MM.1S (cell line): ENCODE measurements at regions not wholly inside any gene's neighbourhood (a gene's known extent, or its start where the extent isn't known, plus 50 kb on each side); places are given as distances from the start of the nearest gene placed in this dataset.

Source experiments
- DNase-seq: peaks from one replicate; pipeline ENCODE4 v3.0.0-alpha.2; 2015
- H2AFZ ChIP-seq: fragments of 300-600 bp; sonication (generic); 2 replicates; pipeline ENCODE4 v1.6.0; 2016; ENCODE audit warnings: antibody characterized with exemption, low read length
- H3F3A ChIP-seq: fragments of 300-600 bp; sonication (generic); 2 replicates; pipeline ENCODE4 v1.6.1; 2016; ENCODE audit warnings: mild to moderate bottlenecking, antibody characterized with exemption, low read length, moderate library complexity, mixed read lengths; ENCODE audit not compliant: insufficient read depth
- H3K27ac ChIP-seq: fragments of 300-600 bp; sonication (generic); 2 replicates; pipeline ENCODE4 v1.5.1; 2016; ENCODE audit warnings: mild to moderate bottlenecking, low read length
- H3K27me3 ChIP-seq: fragments of 300-600 bp; sonication (generic); replicated peaks from 2 replicates; pipeline ENCODE4 v1.6.0; 2016; ENCODE audit warnings: low read length; ENCODE audit not compliant: insufficient read depth
- H3K36me3 ChIP-seq: fragments of 300-600 bp; sonication (generic); replicated peaks from 2 replicates; pipeline ENCODE4 v1.6.1; 2016; ENCODE audit warnings: mild to moderate bottlenecking, low read length, mixed read lengths; ENCODE audit not compliant: insufficient read depth
- H3K4me1 ChIP-seq: fragments of 300-600 bp; sonication (generic); 2 replicates; pipeline ENCODE4 v1.6.1; 2016; ENCODE audit warnings: low read length, mixed read lengths
- H3K4me2 ChIP-seq: fragments of 300-600 bp; sonication (generic); 2 replicates; pipeline ENCODE4 v1.6.0; 2016; ENCODE audit warnings: low read depth, low read length
- H3K4me3 ChIP-seq: fragments of 300-600 bp; sonication (generic); 2 replicates; pipeline ENCODE4 v1.5.1; 2016; ENCODE audit warnings: low read length, mixed read lengths
- H3K79me2 ChIP-seq: fragments of 300-600 bp; sonication (generic); 2 replicates; pipeline ENCODE4 v1.6.1; 2016; ENCODE audit warnings: mixed run types, low read length, mixed read lengths
- H3K9ac ChIP-seq: fragments of 300-600 bp; sonication (generic); 2 replicates; pipeline ENCODE4 v1.6.1; 2016; ENCODE audit warnings: low read length, mixed read lengths
- H3K9me2 ChIP-seq: fragments of 300-600 bp; sonication (generic); replicated peaks from 2 replicates; pipeline ENCODE4 v1.6.1; 2016; ENCODE audit warnings: mild to moderate bottlenecking, low read length, mixed read lengths; ENCODE audit not compliant: insufficient read depth
- H3K9me3 ChIP-seq: fragments of 300-600 bp; sonication (generic); replicated peaks from 2 replicates; pipeline ENCODE4 v1.6.1; 2016; ENCODE audit warnings: mild to moderate bottlenecking, low read length, mixed read lengths; ENCODE audit not compliant: insufficient read depth
- H4K20me1 ChIP-seq: fragments of 300-600 bp; sonication (generic); 2 replicates; pipeline ENCODE4 v1.6.1; 2016; ENCODE audit warnings: mild to moderate bottlenecking, low read length, moderate library complexity, mixed read lengths; ENCODE audit not compliant: insufficient read depth
- EZH2 ChIP-seq: fragments of 300-600 bp; sonication (generic); optimal IDR thresholded peaks from 2 replicates; pipeline ENCODE3; 2017; ENCODE audit warnings: low read depth, mild to moderate bottlenecking, antibody characterized with exemption, low read length, mixed read lengths
- EZH2phosphoT487 ChIP-seq: fragments of 300-600 bp; sonication (generic); IDR thresholded peaks from 2 replicates; pipeline ENCODE4 v1.6.1; 2018; ENCODE audit warnings: antibody characterized with exemption, low read length
- TF ChIP-seq, protein P1 (sequence below): fragments of 300-600 bp; sonication (generic); IDR thresholded peaks from 2 replicates; pipeline ENCODE4 v1.5.1; 2016; ENCODE audit warnings: antibody characterized with exemption, low read length, mixed read lengths

DNA sequence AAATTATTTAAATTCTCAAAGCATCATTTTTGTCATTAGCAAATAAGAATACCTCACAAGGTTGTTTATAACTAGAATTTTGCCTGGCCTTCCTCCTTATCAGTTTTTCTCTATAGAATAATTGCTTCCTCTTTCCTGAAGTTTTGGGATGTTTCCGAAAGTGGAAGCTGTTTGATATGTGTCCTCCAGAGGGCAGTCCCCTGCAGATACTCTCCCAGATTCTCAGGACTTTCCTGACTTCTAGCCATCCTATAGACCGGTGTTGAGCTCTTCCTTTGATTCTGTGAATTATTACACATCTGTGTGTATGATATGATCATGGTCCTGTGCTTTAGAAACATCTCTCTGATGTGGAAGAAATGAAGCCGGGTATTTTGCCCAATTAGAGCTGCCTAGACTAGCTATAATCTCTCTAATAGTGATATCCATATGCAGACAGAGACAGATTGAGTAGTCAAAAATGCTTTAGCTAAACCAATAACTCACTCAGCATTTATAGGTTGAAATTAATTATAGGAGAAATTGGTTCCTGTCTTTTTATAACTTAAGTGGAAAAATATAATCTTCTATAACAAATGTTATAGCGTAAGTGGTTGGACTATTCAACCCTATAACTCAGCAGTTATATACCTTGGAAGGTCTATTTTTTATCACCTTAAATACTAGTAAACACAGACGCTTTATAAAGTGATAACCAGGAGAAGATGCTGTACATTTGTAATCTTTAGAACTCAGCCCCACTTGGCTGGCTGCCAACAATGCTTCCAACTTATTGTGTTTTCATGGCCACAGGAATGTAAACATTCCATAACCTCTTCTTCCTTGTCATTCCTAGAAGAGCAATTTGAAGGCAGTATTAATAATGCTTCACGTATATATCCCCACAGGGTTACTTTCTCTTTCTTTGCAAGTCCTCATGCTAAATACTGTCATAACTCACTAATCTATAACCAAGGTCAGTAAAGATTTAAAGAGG is 201.0 kb upstream of the RXFP2 start:
- Histone ChIP-seq H3K9me3 (no peaks in the 10 kb centered on the region), H3K27me3 (no peaks in the 10 kb centered on the region), H3K9ac (no peak overlapping the region), H4K20me1 (no peaks in the 10 kb centered on the region), H3F3A (no peaks in the 10 kb centered on the region), H3K79me2 (no peaks in the 10 kb centered on the region), H3K9me2 (no peaks in the 10 kb centered on the region), H2AFZ (no peak overlapping the region), H3K4me2 (no peak overlapping the region), H3K27ac (no peak overlapping the region), H3K36me3 (no peaks in the 10 kb centered on the region), H3K4me3 (no peak overlapping the region), H3K4me1 (no peaks in the 10 kb centered on the region)
- no peak for DNase-seq
- TF ChIP-seq EZH2 (no peak), EZH2phosphoT487 (no peak)
- TF ChIP-seq, protein P1, sequence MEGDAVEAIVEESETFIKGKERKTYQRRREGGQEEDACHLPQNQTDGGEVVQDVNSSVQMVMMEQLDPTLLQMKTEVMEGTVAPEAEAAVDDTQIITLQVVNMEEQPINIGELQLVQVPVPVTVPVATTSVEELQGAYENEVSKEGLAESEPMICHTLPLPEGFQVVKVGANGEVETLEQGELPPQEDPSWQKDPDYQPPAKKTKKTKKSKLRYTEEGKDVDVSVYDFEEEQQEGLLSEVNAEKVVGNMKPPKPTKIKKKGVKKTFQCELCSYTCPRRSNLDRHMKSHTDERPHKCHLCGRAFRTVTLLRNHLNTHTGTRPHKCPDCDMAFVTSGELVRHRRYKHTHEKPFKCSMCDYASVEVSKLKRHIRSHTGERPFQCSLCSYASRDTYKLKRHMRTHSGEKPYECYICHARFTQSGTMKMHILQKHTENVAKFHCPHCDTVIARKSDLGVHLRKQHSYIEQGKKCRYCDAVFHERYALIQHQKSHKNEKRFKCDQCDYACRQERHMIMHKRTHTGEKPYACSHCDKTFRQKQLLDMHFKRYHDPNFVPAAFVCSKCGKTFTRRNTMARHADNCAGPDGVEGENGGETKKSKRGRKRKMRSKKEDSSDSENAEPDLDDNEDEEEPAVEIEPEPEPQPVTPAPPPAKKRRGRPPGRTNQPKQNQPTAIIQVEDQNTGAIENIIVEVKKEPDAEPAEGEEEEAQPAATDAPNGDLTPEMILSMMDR, result no peak

DNA sequence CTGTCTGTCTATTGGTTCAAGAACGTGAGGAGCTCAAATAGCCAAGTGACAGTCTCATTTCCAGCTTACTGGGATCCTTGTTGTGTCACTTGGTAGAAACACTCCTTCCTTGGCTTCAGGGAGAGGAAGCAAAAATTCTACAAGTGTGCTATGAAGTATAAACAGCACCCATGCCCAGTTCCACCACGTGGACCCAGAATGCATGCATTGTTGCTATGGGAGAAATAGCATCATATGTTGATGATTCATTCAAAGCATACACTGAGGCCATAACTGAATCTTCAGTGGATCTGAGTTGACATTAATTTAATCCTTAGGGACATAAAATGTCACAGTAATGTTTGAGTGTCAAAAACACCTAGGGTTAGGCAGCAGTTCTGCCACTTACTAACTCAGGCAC is 199.0 kb upstream of the RXFP2 start:
- Histone ChIP-seq H2AFZ (no peak overlapping the region), H3K36me3 (no peaks in the 10 kb centered on the region), H3K9me3 (no peaks in the 10 kb centered on the region), H3K27me3 (no peaks in the 10 kb centered on the region), H4K20me1 (no peaks in the 10 kb centered on the region), H3K9me2 (no peaks in the 10 kb centered on the region), H3K4me3 (no peak overlapping the region), H3F3A (no peaks in the 10 kb centered on the region), H3K9ac (no peak overlapping the region), H3K4me1 (no peaks in the 10 kb centered on the region), H3K79me2 (no peaks in the 10 kb centered on the region), H3K27ac (no peak overlapping the region), H3K4me2 (no peak overlapping the region)
- no peak for TF ChIP-seq EZH2phosphoT487
- TF ChIP-seq, protein P1, result no peak
- TF ChIP-seq EZH2, result no peak
- DNase-seq, result no peak

DNA sequence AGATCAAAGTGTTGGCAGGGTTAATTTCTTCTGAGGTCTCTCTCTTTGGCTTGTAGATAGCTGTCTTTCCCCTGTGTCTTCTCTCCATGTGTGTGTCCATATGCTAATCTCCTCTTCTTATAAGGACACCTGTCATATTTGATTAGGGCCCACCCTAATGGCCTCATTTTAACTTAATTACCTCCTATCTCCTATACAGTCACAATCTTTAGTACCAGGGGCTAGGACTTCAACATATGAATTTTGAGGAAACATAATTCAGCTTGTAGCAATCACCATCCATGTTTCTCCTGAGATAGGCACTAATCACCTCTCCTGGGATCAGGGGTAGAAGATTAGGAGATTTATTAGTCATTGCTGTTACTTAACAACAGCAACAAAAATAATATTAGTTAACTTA is 196.1 kb upstream of the RXFP2 start:
- no peak overlapping the region for H3K27ac ChIP-seq
- H3K36me3 ChIP-seq, result no peaks in the 10 kb centered on the region
- DNase-seq, result no peak
- H3K4me2 ChIP-seq, result no peak overlapping the region
- H3K27me3 ChIP-seq, result no peaks in the 10 kb centered on the region
- H3K4me1 ChIP-seq, result no peaks in the 10 kb centered on the region
- TF ChIP-seq EZH2phosphoT487 (no peak), EZH2 (no peak)
- TF ChIP-seq, protein P1, result no peak
- H3K79me2 ChIP-seq, result no peaks in the 10 kb centered on the region
- H4K20me1 ChIP-seq, result no peaks in the 10 kb centered on the region
- no peaks in the 10 kb centered on the region for H3F3A ChIP-seq
- no peaks in the 10 kb centered on the region for H3K9me3 ChIP-seq
- H3K4me3 ChIP-seq, result no peak overlapping the region
- no peaks in the 10 kb centered on the region for H3K9me2 ChIP-seq
- no peak overlapping the region for H2AFZ ChIP-seq
- no peak overlapping the region for H3K9ac ChIP-seq
